H1 (cell line): ENCODE measurements at regions not wholly inside any gene's neighbourhood (a gene's known extent, or its start where the extent isn't known, plus 50 kb on each side); places are given as distances from the start of the nearest gene placed in this dataset.

ENCODE experiments used
- CTCF ChIA-PET: fragments of 300-600 bp; sonication (Branson Sonifier 250); formaldehyde crosslinking; loops from one replicate; lab custom pipeline; 2021; ENCODE audit not compliant: partially characterized antibody; lab: Charles Lee
- POLR2A ChIA-PET: fragments of 300-600 bp; sonication (Branson Sonifier 250); formaldehyde crosslinking; loops from one replicate; lab custom pipeline; 2021; ENCODE audit warnings: inconsistent platforms; ENCODE audit not compliant: partially characterized antibody; lab: Charles Lee
- DNase-seq, 2 experiments: peaks; one replicate each; pipeline versions ENCODE4 v3.0.0 to v3.0.0-alpha.2; 2010 to 2022; ENCODE audit warnings: low spot score in 2 of 2, low read depth in 1 of 2, mixed read lengths in 1 of 2
- FAIRE-seq: peaks from 2 replicates; lab custom pipeline; 2011; peaks lifted over from hg19 to GRCh38; lab: Jason Lieb, UNC
- H2AFZ ChIP-seq: 2 replicates; pipeline ENCODE4 v1.8.1; 2012; ENCODE audit warnings: low read length, inconsistent platforms
- H2AK5ac ChIP-seq: 2 replicates; pipeline ENCODE4 v1.6.1; 2013; ENCODE audit warnings: low read depth, low read length
- H2BK120ac ChIP-seq: replicated peaks from 2 replicates; pipeline ENCODE3; 2013; ENCODE audit warnings: low read depth, low read length, inconsistent platforms
- H2BK12ac ChIP-seq: 2 replicates; pipeline ENCODE4 v1.6.1; 2013; ENCODE audit warnings: low read depth, low read length
- H2BK15ac ChIP-seq: 2 replicates; pipeline ENCODE4 v1.6.1; 2013; ENCODE audit warnings: low read length
- H2BK20ac ChIP-seq: 2 replicates; pipeline ENCODE4 v1.6.1; 2013; ENCODE audit warnings: low read length
- H2BK5ac ChIP-seq: 2 replicates; pipeline ENCODE4 v1.6.1; 2013; ENCODE audit warnings: low read depth, low read length
- H3K14ac ChIP-seq: 2 replicates; pipeline ENCODE4 v1.6.1; 2013; ENCODE audit warnings: inconsistent platforms; ENCODE audit not compliant: insufficient read length
- H3K18ac ChIP-seq: 2 replicates; pipeline ENCODE4 v1.6.1; 2013; ENCODE audit warnings: low read length; ENCODE audit errors: extremely low read depth
- H3K23ac ChIP-seq: 2 replicates; pipeline ENCODE4 v1.6.1; 2013; ENCODE audit warnings: inconsistent platforms; ENCODE audit not compliant: insufficient read length
- H3K23me2 ChIP-seq: 2 replicates; pipeline ENCODE4 v1.6.1; 2013; ENCODE audit warnings: low read depth, low read length
- H3K27ac ChIP-seq: 2 replicates; pipeline ENCODE4 v1.6.1; 2011; ENCODE audit warnings: low read depth, low read length, inconsistent platforms
- H3K27me3 ChIP-seq, 4 experiments: replicated peaks in 1 of 4; 1 replicate in 1 of 4; 2 replicates in 3 of 4; pipeline versions ENCODE4 v1.6.1 to v1.8.1; 2011 to 2013; ENCODE audit warnings: low read length in 3 of 4, mild to moderate bottlenecking in 3 of 4, inconsistent platforms in 2 of 4, mixed read lengths in 2 of 4, moderate library complexity in 1 of 4; ENCODE audit not compliant: control insufficient read depth in 3 of 4, insufficient read depth in 3 of 4; ENCODE audit errors: extremely low read depth in 1 of 4
- H3K36me3 ChIP-seq, 4 experiments: 2 replicates each; pipeline versions ENCODE4 v1.6.1 to v1.8.1; 2011 to 2013; ENCODE audit warnings: mild to moderate bottlenecking in 4 of 4, low read length in 3 of 4, moderate library complexity in 2 of 4, control low read depth in 1 of 4, inconsistent platforms in 1 of 4; ENCODE audit not compliant: insufficient read depth in 4 of 4, control insufficient read depth in 2 of 4
- H3K4ac ChIP-seq: replicated peaks from 2 replicates; pipeline ENCODE3; 2013; ENCODE audit warnings: low read length, low read depth, mixed read lengths, inconsistent platforms; ENCODE audit not compliant: insufficient read length
- H3K4me1 ChIP-seq, 4 experiments: replicated peaks in 1 of 4; 1 replicate in 1 of 4; 2 replicates in 3 of 4; pipeline versions ENCODE4 v1.6.1 to v1.8.1; 2011 to 2013; ENCODE audit warnings: low read length in 3 of 4, inconsistent platforms in 2 of 4, mixed read lengths in 1 of 4; ENCODE audit not compliant: insufficient read depth in 4 of 4, control insufficient read depth in 3 of 4
- H3K4me2 ChIP-seq, 2 experiments: 2 replicates each; pipeline versions ENCODE4 v1.6.1 to v1.8.1; 2011 to 2013; ENCODE audit warnings: low read depth in 2 of 2, low read length in 2 of 2, control low read depth in 1 of 2, inconsistent platforms in 1 of 2, mild to moderate bottlenecking in 1 of 2; ENCODE audit not compliant: insufficient read depth in 1 of 2
- H3K4me3 ChIP-seq, 4 experiments: fragments of 200-600, 300-600 bp in 1 of 4; sonication (generic), shearing (Covaris generic), sonication (Bioruptor Twin) in 1 of 4; 2 replicates each; pipeline versions ENCODE4 v1.5.1 to v1.8.1; 2011 to 2016; ENCODE audit warnings: low read length in 4 of 4, low read depth in 3 of 4, control low read depth in 2 of 4, inconsistent platforms in 2 of 4, mild to moderate bottlenecking in 2 of 4, mixed read lengths in 1 of 4, moderate library complexity in 1 of 4; ENCODE audit not compliant: insufficient read depth in 2 of 4; ENCODE audit errors: extremely low read depth in 1 of 4
- H3K56ac ChIP-seq: replicated peaks from 2 replicates; pipeline ENCODE3; 2013; ENCODE audit warnings: low read depth, mild to moderate bottlenecking, mixed read lengths, low read length, inconsistent platforms; ENCODE audit not compliant: insufficient read length
- H3K79me1 ChIP-seq: 2 replicates; pipeline ENCODE4 v1.6.1; 2013; ENCODE audit warnings: low read depth, low read length, control low read depth
- H3K79me2 ChIP-seq, 2 experiments: 2 replicates each; pipeline versions ENCODE4 v1.6.1 to v1.8.1; 2012 to 2013; ENCODE audit warnings: low read length in 2 of 2, mild to moderate bottlenecking in 2 of 2, inconsistent platforms in 1 of 2; ENCODE audit not compliant: insufficient read depth in 2 of 2, control insufficient read depth in 1 of 2
- H3K9ac ChIP-seq, 4 experiments: replicated peaks in 1 of 4; 1 replicate in 1 of 4; 2 replicates in 3 of 4; pipeline versions ENCODE4 v1.6.1 to v1.8.1; 2011 to 2013; ENCODE audit warnings: low read depth in 3 of 4, low read length in 3 of 4, control low read depth in 2 of 4, mild to moderate bottlenecking in 2 of 4, moderate library complexity in 2 of 4, inconsistent platforms in 1 of 4; ENCODE audit errors: extremely low read depth in 1 of 4
- H3K9me3 ChIP-seq, 2 experiments: 2 replicates each; pipeline versions ENCODE4 v1.6.1 to v1.8.1; 2012 to 2013; ENCODE audit warnings: mild to moderate bottlenecking in 2 of 2, moderate library complexity in 2 of 2, control low read depth in 1 of 2, inconsistent platforms in 1 of 2, low read depth in 1 of 2, low read length in 1 of 2, mixed read lengths in 1 of 2; ENCODE audit not compliant: insufficient read depth in 2 of 2
- H4K20me1 ChIP-seq, 2 experiments: replicated peaks in 1 of 2; 2 replicates each; pipeline versions ENCODE3 to v1.8.1; 2011 to 2013; ENCODE audit warnings: inconsistent platforms in 2 of 2, low read length in 2 of 2, mild to moderate bottlenecking in 1 of 2; ENCODE audit not compliant: insufficient read depth in 2 of 2, control insufficient read depth in 1 of 2
- H4K5ac ChIP-seq: 2 replicates; pipeline ENCODE4 v1.6.1; 2013; ENCODE audit warnings: low read length, low read depth, mixed read lengths, inconsistent platforms; ENCODE audit not compliant: insufficient read length
- H4K8ac ChIP-seq: 2 replicates; pipeline ENCODE4 v1.8.0; 2013; ENCODE audit warnings: mild to moderate bottlenecking, moderate library complexity, low read length, inconsistent platforms; ENCODE audit not compliant: insufficient read depth; ENCODE audit errors: extremely low read depth
- H4K91ac ChIP-seq: replicated peaks from 2 replicates; pipeline ENCODE3; 2013; ENCODE audit warnings: low read length, mixed read lengths, inconsistent platforms; ENCODE audit not compliant: insufficient read length
- BACH1 ChIP-seq: IDR thresholded peaks from 2 replicates; pipeline ENCODE4 v1.6.1; 2012; ENCODE audit warnings: low read length, improper control_type of control experiment
- RNF2 ChIP-seq: fragments of 200-900, 300-1000 bp; sonication (generic); IDR thresholded peaks from 2 replicates; pipeline ENCODE4 v1.7.1; 2016; ENCODE audit warnings: borderline replicate concordance, low read depth, mild to moderate bottlenecking, antibody characterized with exemption, low read length; ENCODE audit not compliant: poor library complexity, severe bottlenecking; ENCODE audit errors: missing control alignments
- WGBS, 2 experiments: shearing (Covaris generic) in 1 of 2; methylation state at CpG; one replicate each; pipeline versions ENCODE4 v1.1.6 to v1.1.7; 2013 to 2015; ENCODE audit warnings: low lambda C conversion rate in 2 of 2, mixed read lengths in 2 of 2, inconsistent platforms in 1 of 2, low coverage in 1 of 2, missing lambda C conversion rate in 1 of 2; ENCODE audit not compliant: insufficient replicate concordance in 2 of 2, insufficient coverage in 1 of 2, insufficient read length in 1 of 2; ENCODE audit errors: extremely low coverage in 1 of 2, missing lambda C conversion rate in 1 of 2; 5-methylcytosine and 5-hydroxymethylcytosine counted together

- H3K9me3 ChIP-seq: 0 out of 4 replicates have a peak, but pooled peaks cover 0 to 9% of the 10 kb centered on the region in 2 experiments
- H3K4me2 ChIP-seq: no peak overlapping the region
- peaks cover 1% of the 10 kb centered on the region; the same call in 1 of the 2 replicates for H3K23me2 ChIP-seq
- CTCF ChIA-PET: interaction anchor here (1.2 to 1.4 kb wide), 2 partner anchors 13 to 421 kb away, joined by 3 to 4 read pairs; no protein-coding TSS in a partner anchor
- no peak overlapping the region for H2BK12ac ChIP-seq
- no peak overlapping the region for H3K18ac ChIP-seq
- H2BK20ac ChIP-seq: no peak overlapping the region
- H3K4me1 ChIP-seq: no peaks in the 10 kb centered on the region
- H3K23ac ChIP-seq: no peak overlapping the region
- no peak overlapping the region for H4K8ac ChIP-seq
- no peak overlapping the region for H2AK5ac ChIP-seq
- no peak overlapping the region for H3K4ac ChIP-seq
- H2BK120ac ChIP-seq: no peak overlapping the region
- no peak overlapping the region for H3K4me3 ChIP-seq
- H2BK5ac ChIP-seq: no peak overlapping the region
- WGBS, 2 experiments: 93% methylated on average over 1 of the region's 1 CpG; no CpG with 5 or more reads in 1 of the 2 experiments
- H3K56ac ChIP-seq: no peak overlapping the region
- H3K9ac ChIP-seq: no peak overlapping the region
- H4K20me1 ChIP-seq: no peaks in the 10 kb centered on the region
- H3K79me2 ChIP-seq: no peaks in the 10 kb centered on the region
- H3K27me3 ChIP-seq: peaks cover 0 to 1% (median 0%) of the 10 kb centered on the region in 4 experiments; a peak in 1 of 7 replicates
- H4K5ac ChIP-seq: no peak overlapping the region
- no peak overlapping the region for H4K91ac ChIP-seq
- no peak for FAIRE-seq
- no peak overlapping the region for H2AFZ ChIP-seq
- no peak overlapping the region for H3K27ac ChIP-seq
- H2BK15ac ChIP-seq: no peak overlapping the region
- H3K14ac ChIP-seq: no peak overlapping the region
- no peaks in the 10 kb centered on the region for H3K36me3 ChIP-seq
- no peak for TF ChIP-seq BACH1
- no peak for TF ChIP-seq RNF2
- POLR2A ChIA-PET: no interaction called here
- H3K79me1 ChIP-seq: no peaks in the 10 kb centered on the region
- no peak for DNase-seq
Observed at GRCh38 chr10:5271526-5271925, 74.9 kb downstream of the AKR1C4 start.
